ENCODE measurements at regions not wholly inside any gene's neighbourhood (a gene's known extent, or its start where the extent isn't known, plus 50 kb on each side); places are given as distances from the start of the nearest gene placed in this dataset.

- TF ChIP-seq CTCF (IDR thresholded peaks at IDR 0.05; ENCODE audit: control insufficient read depth, extremely low read depth, insufficient read depth): no peak
- DNase-seq (ENCODE audit: low read depth): no peak
- no peak overlapping the region for H3K4me3 ChIP-seq (ENCODE audit: low read depth, low read length)
Observed at GRCh38 chr17:43333433-43333943, 65.3 kb upstream of the ARL4D start.

- H3K4me3 ChIP-seq (ENCODE audit: low read depth, low read length): no peak overlapping the region
- TF ChIP-seq CTCF (IDR thresholded peaks at IDR 0.05; ENCODE audit: control insufficient read depth, extremely low read depth, insufficient read depth): no peak
- no peak for DNase-seq (ENCODE audit: low read depth)
Observed at GRCh38 chr17:43332230-43332629, 66.6 kb upstream of the ARL4D start.

GRCh38 chr17:43330876-43331639, 67.7 kb upstream of the ARL4D start:
- H3K4me3 ChIP-seq (ENCODE audit: low read depth, low read length): no peak overlapping the region
- DNase-seq (ENCODE audit: low read depth): no peak
- no peak for TF ChIP-seq CTCF (IDR thresholded peaks at IDR 0.05; ENCODE audit: control insufficient read depth, extremely low read depth, insufficient read depth)

GRCh38 chr17:43329183-43329582, 69.6 kb upstream of the ARL4D start:
- DNase-seq (ENCODE audit: low read depth): no peak
- H3K4me3 ChIP-seq (ENCODE audit: low read depth, low read length): no peak overlapping the region
- TF ChIP-seq CTCF (IDR thresholded peaks at IDR 0.05; ENCODE audit: control insufficient read depth, extremely low read depth, insufficient read depth): no peak

- TF ChIP-seq CTCF (IDR thresholded peaks at IDR 0.05; ENCODE audit: control insufficient read depth, extremely low read depth, insufficient read depth): no peak
- H3K4me3 ChIP-seq (ENCODE audit: low read depth, low read length): no peak overlapping the region
- DNase-seq (ENCODE audit: low read depth): no peak
Observed at GRCh38 chr17:43328650-43329049, 70.1 kb upstream of the ARL4D start.

- DNase-seq (ENCODE audit: low read depth): no peak
Observed at GRCh38 chr17:43327834-43328420, 70.9 kb upstream of the ARL4D start.

More at GRCh38 chr17:43327834-43328420, 70.9 kb upstream of the ARL4D start:
- TF ChIP-seq CTCF (IDR thresholded peaks at IDR 0.05; ENCODE audit: control insufficient read depth, extremely low read depth, insufficient read depth): no peak
- no peak overlapping the region for H3K4me3 ChIP-seq (ENCODE audit: low read depth, low read length)

Data from LNCaP clone FGC (cell line).